ENCODE measurements at regions not wholly inside any gene's neighbourhood (a gene's known extent, or its start where the extent isn't known, plus 50 kb on each side); places are given as distances from the start of the nearest gene placed in this dataset.

- TF ChIP-seq EZH2 (IDR thresholded peaks at IDR 0.05) (no peak), POLR2AphosphoS5 (IDR thresholded peaks at IDR 0.05; ENCODE audit: borderline replicate concordance, low read depth, low read length) (no peak)
Observed at GRCh38 chr10:28937959-28938358, 260.6 kb downstream of the BAMBI start.
